HuH-7 (cell line): ENCODE measurements at regions not wholly inside any gene's neighbourhood (a gene's known extent, or its start where the extent isn't known, plus 50 kb on each side); places are given as distances from the start of the nearest gene placed in this dataset.

Source experiments
- DNase-seq: peaks from one replicate; pipeline ENCODE4 v3.0.0; 2011; ENCODE audit warnings: low spot score

DNA sequence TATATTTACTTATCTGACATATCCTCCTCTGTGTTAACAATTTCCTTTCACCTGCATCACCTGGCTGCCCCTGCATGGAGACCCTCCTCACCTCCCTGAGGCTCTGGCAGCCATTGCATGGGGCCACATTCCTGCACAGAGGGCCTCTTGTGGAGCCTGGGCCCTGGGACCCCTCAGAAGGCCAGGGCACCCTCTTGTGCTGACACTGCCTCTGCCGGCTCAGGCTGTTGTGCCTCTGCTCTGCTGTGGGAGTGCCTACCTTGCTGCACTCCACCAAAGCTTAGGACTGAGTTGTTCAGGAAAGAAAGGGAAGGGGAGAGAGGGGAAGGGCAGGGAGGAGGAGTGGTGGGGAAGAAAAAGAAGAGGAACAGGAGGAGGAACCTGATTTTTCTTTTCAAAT lies 194.5 kb downstream of the ADAMTS15 start:
- no peak for DNase-seq

- DNase-seq = no peak
These were observed 195.7 kb downstream of the ADAMTS15 start for GRCh38 chr11:130644187-130644586.

- DNase-seq = peak; percentile 23
These were observed 196.9 kb downstream of the ADAMTS15 start for GRCh38 chr11:130645164-130645842.

DNA sequence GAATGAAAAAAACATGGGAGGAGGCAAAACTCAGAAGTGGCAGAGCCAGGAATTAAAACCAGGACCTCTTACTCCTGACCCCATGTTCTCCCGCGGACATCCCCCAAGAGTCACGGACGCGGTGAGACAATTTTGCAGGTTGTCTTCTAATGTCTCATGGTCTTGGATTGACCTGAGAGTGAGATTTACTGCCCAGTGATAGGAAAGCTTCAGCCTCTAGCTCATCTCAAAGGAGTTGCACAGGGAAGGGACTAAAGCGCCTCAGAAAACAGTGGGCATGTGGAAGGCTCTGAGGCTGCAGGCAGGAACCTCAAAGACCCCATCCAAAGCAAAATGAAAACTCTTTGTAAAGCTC lies 197.4 kb downstream of the ADAMTS15 start:
- no peak for DNase-seq

DNA sequence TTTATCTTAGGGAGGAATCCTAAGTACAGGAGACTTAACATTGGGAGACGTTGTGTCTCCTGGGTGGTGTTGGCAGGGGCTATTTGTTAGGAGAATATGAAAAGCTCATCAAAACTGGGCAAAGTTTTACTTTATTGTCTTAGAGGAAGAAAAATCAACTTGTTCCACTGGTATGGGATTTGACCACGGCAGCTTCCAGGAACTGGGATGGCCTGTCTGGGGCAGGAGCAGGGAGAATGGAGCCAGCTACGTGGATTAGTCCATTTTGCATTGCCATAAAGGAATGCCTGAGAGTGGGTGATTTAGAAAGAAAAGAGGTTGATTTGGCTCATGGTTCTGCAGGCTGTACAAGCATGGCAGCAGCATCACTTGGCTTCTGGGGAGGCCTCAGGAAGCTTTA lies 198.4 kb downstream of the ADAMTS15 start:
- DNase-seq = no peak

DNA sequence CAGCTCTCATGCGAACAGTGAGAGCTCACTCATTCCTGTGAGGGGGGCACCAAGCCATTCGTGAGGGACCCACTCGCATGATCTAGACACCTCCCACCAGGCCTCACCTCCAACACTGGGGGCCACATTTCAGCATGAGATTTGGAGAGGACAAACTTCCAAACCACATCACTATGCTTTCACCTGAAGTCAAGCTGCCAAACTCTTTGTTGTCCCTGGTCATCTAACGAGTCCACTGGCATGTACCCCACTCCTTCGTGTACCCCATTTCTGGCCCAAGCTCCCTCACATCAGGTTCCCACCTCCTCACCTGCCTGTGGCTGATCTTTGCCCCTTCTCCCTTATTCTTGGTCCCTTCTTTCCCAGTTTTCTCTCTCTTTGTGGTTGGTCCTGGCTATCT lies 198.9 kb downstream of the ADAMTS15 start:
- DNase-seq = no peak

- DNase-seq = no peak
These were observed 201.4 kb downstream of the ADAMTS15 start for GRCh38 chr11:130649801-130650200.

DNA sequence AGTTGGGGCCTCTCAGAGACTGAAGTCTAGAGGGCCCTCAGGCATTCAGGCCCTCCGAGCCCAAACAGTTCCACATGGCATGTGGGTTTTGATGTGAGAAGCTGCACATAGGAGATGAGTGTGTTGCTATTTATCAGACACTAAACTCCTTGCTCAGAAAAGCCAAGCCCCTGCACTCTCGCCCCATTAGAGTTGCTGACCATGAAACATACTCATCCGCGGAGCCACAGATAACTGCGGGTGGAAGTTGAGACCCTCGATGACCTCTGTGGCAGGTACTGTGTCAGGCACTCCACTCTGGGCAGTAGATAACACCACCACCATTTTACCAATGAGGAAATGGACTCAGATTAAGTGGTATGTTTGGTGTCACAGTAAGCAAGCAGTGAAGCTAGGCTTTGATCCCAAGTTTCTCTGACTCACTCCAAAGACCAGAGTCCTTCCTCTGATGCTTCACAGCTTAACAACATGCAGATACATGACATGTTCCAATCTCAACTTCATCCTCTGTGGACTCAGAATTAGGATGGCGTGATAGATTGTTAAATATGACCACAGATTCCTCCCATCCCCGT lies 202.1 kb downstream of the ADAMTS15 start:
- DNase-seq = no peak

DNA sequence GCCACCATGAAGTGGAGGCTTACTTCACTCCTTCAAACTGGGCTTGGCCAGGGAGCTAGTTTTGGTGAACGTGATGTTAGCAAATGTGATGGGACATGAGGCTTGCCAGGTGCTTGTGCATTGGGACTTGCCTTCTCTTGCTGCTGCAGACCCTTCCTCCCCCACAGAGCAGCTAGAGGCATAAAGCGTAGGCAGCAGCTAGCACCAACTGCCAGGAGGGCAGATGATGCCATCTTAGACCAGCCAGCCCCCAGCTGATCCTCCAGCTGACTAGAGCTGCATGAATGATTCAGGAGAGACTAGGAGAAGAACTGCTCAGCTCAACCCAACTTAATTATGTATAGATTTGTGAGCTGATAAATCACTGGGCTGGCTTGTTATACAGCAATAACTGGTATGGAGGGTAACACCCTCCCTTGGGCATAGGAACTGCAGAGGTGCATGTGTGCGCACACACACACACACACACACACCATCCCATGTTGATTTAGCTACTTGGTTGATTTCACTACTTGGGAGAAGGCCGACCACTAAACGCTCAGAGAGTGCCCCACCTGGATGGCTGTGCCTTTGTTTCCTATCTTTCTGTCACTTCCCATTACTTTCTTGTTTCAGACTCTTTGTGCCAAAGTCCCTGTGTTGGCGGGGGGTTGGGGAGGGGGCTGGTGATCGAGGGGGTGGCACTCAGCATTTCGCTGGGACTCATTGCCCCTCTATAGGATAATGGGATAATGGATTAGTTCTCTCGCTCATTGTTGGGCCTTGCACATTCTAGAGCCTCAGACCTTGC lies 202.8 kb downstream of the ADAMTS15 start:
- DNase-seq = no peak

- DNase-seq = no peak
These were observed 204.4 kb downstream of the ADAMTS15 start for GRCh38 chr11:130652671-130653335.

GRCh38 chr11:130653838-130654636 lies 205.6 kb downstream of the ADAMTS15 start:
- no peak for DNase-seq

DNA sequence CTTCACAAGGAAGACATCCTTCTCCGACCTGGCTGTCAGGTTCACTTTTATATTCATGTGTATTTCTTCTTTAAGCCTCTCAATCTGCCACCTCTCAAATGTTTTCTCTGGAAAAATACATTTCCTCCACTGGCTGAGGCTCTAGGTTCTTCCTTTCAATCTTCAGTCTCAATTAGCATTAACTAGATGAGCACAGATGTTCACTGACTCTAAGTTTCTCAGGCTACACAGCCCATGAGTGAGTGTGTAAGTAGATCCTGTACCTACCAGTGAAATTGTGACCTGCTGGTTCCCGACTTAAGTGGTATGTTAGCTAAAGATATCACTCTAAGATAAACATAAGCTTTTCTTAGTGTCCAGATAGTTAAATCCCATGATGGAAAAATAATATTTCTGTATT lies 206.9 kb downstream of the ADAMTS15 start:
- DNase-seq = no peak

GRCh38 chr11:130666781-130667251 lies 218.4 kb downstream of the ADAMTS15 start:
- no peak for DNase-seq

DNA sequence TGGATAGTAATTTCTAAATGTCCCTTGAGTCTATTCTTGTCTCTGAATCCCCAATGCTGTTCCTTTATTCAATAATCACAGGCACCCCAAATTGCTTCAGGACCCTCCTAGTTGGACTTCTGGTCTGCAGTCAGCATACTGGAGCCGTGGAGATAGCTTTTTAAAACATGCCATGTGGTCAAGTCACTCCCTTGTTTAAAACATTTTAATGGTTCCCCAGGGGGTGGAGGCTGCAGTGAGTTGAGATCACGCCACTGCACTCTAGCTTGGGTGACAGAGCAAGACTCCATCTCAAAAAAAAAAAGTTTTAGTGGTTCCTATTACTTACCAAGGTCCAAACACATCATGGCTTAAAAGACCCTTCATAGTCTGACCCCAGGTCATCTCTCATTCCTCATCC lies 220.3 kb downstream of the ADAMTS15 start:
- DNase-seq = no peak

- no peak for DNase-seq
These were observed 221.8 kb downstream of the ADAMTS15 start for GRCh38 chr11:130670200-130670599.

DNA sequence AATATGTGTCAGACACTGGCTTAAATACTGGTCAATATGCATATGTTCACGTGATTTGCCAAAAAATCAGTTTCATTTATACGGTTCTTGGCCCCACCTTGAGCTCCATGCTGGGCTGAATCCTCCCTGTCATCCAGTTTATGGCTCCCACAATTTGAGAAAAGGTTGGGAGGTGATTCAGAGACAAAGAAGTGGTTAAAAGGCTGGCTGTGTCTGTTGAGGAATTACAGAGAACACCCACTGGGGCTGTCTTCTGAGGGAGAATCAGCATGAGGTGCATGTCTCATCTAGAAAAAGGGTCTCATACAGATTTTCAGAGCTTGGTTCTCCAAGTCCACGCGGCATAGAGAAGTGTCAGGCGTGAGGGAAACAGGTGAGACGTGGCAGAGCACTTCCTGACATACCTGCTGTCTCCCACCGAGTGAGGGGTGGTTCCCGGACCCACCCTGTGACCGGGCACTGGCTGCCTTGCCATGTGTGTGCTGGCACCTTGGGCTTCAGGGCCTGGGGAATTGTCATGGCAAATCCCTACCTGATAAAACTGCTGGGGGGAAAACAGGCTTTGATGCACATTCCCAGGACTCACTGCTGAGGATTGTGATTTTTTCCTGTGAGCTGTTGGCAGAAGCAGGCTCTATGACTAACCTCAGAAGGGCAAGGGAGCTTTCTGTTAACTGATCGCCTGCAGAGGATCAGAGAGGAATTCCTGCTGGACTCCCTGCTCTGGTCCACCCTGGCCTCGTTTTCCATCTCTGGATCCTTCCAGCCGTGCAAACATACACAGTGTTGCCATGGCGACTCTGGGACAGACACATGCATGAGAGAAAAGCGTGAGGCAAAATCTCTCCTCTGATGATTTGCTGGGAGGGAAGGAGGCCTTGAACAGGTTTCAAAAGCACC lies 223.6 kb downstream of the ADAMTS15 start:
- DNase-seq = no peak

- DNase-seq = no peak
These were observed 224.5 kb downstream of the ADAMTS15 start for GRCh38 chr11:130672911-130673310.

- no peak for DNase-seq
These were observed 225.3 kb downstream of the ADAMTS15 start for GRCh38 chr11:130673698-130674097.

- DNase-seq = no peak
These were observed 226.4 kb downstream of the ADAMTS15 start for GRCh38 chr11:130674686-130675308.

DNA sequence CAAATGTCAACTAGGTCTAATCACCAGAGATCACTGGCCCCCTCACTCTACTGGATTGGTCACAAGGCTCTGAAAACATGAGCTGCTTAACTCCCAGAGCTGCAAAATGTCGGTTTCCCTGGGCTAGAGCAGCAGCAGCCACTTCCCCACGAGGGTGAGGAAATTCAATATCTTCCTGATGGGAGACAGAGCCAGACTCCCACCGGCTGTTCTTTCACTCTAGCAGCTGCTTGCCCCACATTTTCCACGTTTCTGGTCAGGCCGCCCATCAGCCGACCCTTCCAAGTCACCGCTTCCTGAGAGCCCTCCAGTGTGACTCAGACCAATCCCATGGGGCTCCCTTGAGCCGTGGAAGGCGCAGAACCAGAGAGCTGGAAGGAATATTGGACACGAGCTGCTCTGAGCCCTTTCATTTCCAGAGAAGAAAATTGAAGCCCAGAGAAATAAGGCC lies 227.0 kb downstream of the ADAMTS15 start:
- no peak for DNase-seq
